ENCODE measurements at regions not wholly inside any gene's neighbourhood (a gene's known extent, or its start where the extent isn't known, plus 50 kb on each side); places are given as distances from the start of the nearest gene placed in this dataset.
A peak's percentile ranks its signal among the peaks of the same experiment; 100 is the strongest.

DNA sequence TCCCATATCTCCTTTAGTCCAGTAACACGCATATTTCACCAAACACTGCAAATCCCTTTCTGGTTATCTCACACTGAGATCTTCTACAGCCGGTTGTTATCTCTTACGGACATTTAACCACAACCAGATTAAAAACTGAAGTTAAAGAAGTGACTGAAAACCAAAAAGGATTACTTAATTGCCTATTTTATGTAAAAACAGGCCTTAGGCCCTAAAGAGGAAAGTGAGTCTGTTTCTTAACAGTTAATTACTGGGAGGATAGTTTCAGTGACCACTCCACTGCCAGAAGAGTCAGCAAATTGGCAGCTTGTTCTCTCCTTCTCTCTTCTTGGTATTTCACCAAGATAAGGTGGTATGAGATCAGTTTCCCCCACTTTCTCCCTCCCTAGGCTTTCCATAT is 161.9 kb upstream of the MEOX2 start:
- H3K4me3 ChIP-seq (ENCODE audit: low read length, poor library complexity, severe bottlenecking), result no peak overlapping the region
- peak overlapping the region; percentile 44 for H3K4me2 ChIP-seq (ENCODE audit: low read depth, low read length, poor library complexity, severe bottlenecking)
- H4K20me1 ChIP-seq (ENCODE audit: insufficient read depth, low read length, poor library complexity, severe bottlenecking), result no peaks in the 10 kb centered on the region
- no peaks in the 10 kb centered on the region for H3K36me3 ChIP-seq (ENCODE audit: insufficient read depth, low read length)
- H3F3A ChIP-seq (ENCODE audit: low read depth), result no peaks in the 10 kb centered on the region
- TF ChIP-seq CTCF (conservative IDR thresholded peaks at IDR 0.05; ENCODE audit: low read length) (no peak), EZH2phosphoT487 (IDR thresholded peaks at IDR 0.05; ENCODE audit: borderline replicate concordance) (no peak)
- no peaks in the 10 kb centered on the region for H3K9me3 ChIP-seq (ENCODE audit: insufficient read depth, low read depth, low read length)
- peak overlapping the region; percentile 8 for H3K9ac ChIP-seq (ENCODE audit: low read depth, low read length, poor library complexity, severe bottlenecking)
- no peaks in the 10 kb centered on the region for H3K9me2 ChIP-seq (replicated peaks; ENCODE audit: low read depth, low read length)
- H3K27me3 ChIP-seq (ENCODE audit: insufficient read depth, low read length, poor library complexity, severe bottlenecking), result no peaks in the 10 kb centered on the region
- no peaks in the 10 kb centered on the region for H3K79me2 ChIP-seq (ENCODE audit: insufficient read depth, low read length)
- peaks cover 12% of the 10 kb centered on the region for H3K4me1 ChIP-seq (ENCODE audit: insufficient read depth, low read length, poor library complexity, severe bottlenecking)
- no peak overlapping the region; the same call in 1 of the 2 replicates for H2AFZ ChIP-seq (ENCODE audit: low read length)

- H3K27me3 ChIP-seq (ENCODE audit: insufficient read depth, low read length, poor library complexity, severe bottlenecking), result no peaks in the 10 kb centered on the region
- H3K4me1 ChIP-seq (ENCODE audit: insufficient read depth, low read length, poor library complexity, severe bottlenecking), result peaks cover 12% of the 10 kb centered on the region
- no peaks in the 10 kb centered on the region for H3K9me2 ChIP-seq (replicated peaks; ENCODE audit: low read depth, low read length)
- no peaks in the 10 kb centered on the region for H3K9me3 ChIP-seq (ENCODE audit: insufficient read depth, low read depth, low read length)
- H4K20me1 ChIP-seq (ENCODE audit: insufficient read depth, low read length, poor library complexity, severe bottlenecking), result no peaks in the 10 kb centered on the region
- H3K36me3 ChIP-seq (ENCODE audit: insufficient read depth, low read length), result no peaks in the 10 kb centered on the region
- no peak overlapping the region for H2AFZ ChIP-seq (ENCODE audit: low read length)
- no peak overlapping the region for H3K9ac ChIP-seq (ENCODE audit: low read depth, low read length, poor library complexity, severe bottlenecking)
- no peak overlapping the region for H3K4me2 ChIP-seq (ENCODE audit: low read depth, low read length, poor library complexity, severe bottlenecking)
- no peaks in the 10 kb centered on the region for H3K79me2 ChIP-seq (ENCODE audit: insufficient read depth, low read length)
- H3F3A ChIP-seq (ENCODE audit: low read depth), result no peaks in the 10 kb centered on the region
- no peak for TF ChIP-seq EZH2phosphoT487 (IDR thresholded peaks at IDR 0.05; ENCODE audit: borderline replicate concordance)
- no peak for TF ChIP-seq CTCF (conservative IDR thresholded peaks at IDR 0.05; ENCODE audit: low read length)
- no peak overlapping the region for H3K4me3 ChIP-seq (ENCODE audit: low read length, poor library complexity, severe bottlenecking)
Measured at GRCh38 chr7:15845868-15846267, 159.4 kb upstream of the MEOX2 start.

- Histone ChIP-seq H3K27me3 (ENCODE audit: insufficient read depth, low read length, poor library complexity, severe bottlenecking) (no peaks in the 10 kb centered on the region), H3K79me2 (ENCODE audit: insufficient read depth, low read length) (no peaks in the 10 kb centered on the region), H3K9me2 (replicated peaks; ENCODE audit: low read depth, low read length) (no peaks in the 10 kb centered on the region), H3K36me3 (ENCODE audit: insufficient read depth, low read length) (no peaks in the 10 kb centered on the region), H2AFZ (ENCODE audit: low read length) (no peak overlapping the region), H4K20me1 (ENCODE audit: insufficient read depth, low read length, poor library complexity, severe bottlenecking) (no peaks in the 10 kb centered on the region), H3K4me2 (ENCODE audit: low read depth, low read length, poor library complexity, severe bottlenecking) (no peak overlapping the region), H3K4me3 (ENCODE audit: low read length, poor library complexity, severe bottlenecking) (no peak overlapping the region), H3K9ac (ENCODE audit: low read depth, low read length, poor library complexity, severe bottlenecking) (no peak overlapping the region), H3F3A (ENCODE audit: low read depth) (no peaks in the 10 kb centered on the region), H3K9me3 (ENCODE audit: insufficient read depth, low read depth, low read length) (no peaks in the 10 kb centered on the region), H3K4me1 (ENCODE audit: insufficient read depth, low read length, poor library complexity, severe bottlenecking) (peaks cover 15% of the 10 kb centered on the region)
- no peak for TF ChIP-seq EZH2phosphoT487 (IDR thresholded peaks at IDR 0.05; ENCODE audit: borderline replicate concordance)
- no peak for TF ChIP-seq CTCF (conservative IDR thresholded peaks at IDR 0.05; ENCODE audit: low read length)
Measured at GRCh38 chr7:15845461-15845860, 159.0 kb upstream of the MEOX2 start.
